Thoracic aorta (tissue), 2 donors: ENCODE measurements at regions not wholly inside any gene's neighbourhood (a gene's known extent, or its start where the extent isn't known, plus 50 kb on each side); places are given as distances from the start of the nearest gene placed in this dataset.

Experiments
- ATAC-seq: fragments of 150-250 bp; one replicate; pipeline ENCODE4 v1.8.0; 2017; ENCODE audit warnings: low read depth; ENCODE audit not compliant: insufficient number of reproducible peaks, low FRiP score
- DNase-seq: peaks from one replicate; pipeline ENCODE4 v3.0.0-alpha.2; 2020; ENCODE audit warnings: low spot score
- H3K27ac ChIP-seq, 2 donors: fragments of 200-600 bp; sonication (generic); 1 replicate in 1 of 2; 2 replicates in 1 of 2; pipeline ENCODE4 v1.5.1; 2016; ENCODE audit warnings: mild to moderate bottlenecking in 2 of 2, moderate library complexity in 2 of 2
- H3K27me3 ChIP-seq: fragments of 200-600 bp; sonication (generic); replicated peaks from 2 replicates; pipeline ENCODE4 v1.6.0; 2016; ENCODE audit warnings: mild to moderate bottlenecking; ENCODE audit not compliant: insufficient read depth
- H3K36me3 ChIP-seq: fragments of 200-600 bp; sonication (generic); one replicate; pipeline ENCODE4 v1.5.1; 2016
- H3K4me1 ChIP-seq, 2 donors: fragments of 200-600 bp; sonication (generic); 1 replicate in 1 of 2; 2 replicates in 1 of 2; pipeline versions ENCODE4 v1.5.1 to v1.6.0; 2016; ENCODE audit warnings: low read depth in 2 of 2, mild to moderate bottlenecking in 1 of 2; ENCODE audit not compliant: control insufficient read depth in 1 of 2
- H3K4me3 ChIP-seq: fragments of 200-600 bp; sonication (generic); 2 replicates; pipeline ENCODE4 v1.5.1; 2016; ENCODE audit warnings: mild to moderate bottlenecking
- H3K9me3 ChIP-seq: fragments of 200-600 bp; sonication (generic); 2 replicates; pipeline ENCODE4 v1.5.1; 2016
- TF ChIP-seq, protein P1 (sequence below): fragments of 200-600 bp; sonication (generic); IDR thresholded peaks from one replicate; pipeline ENCODE4 v1.5.1; 2019; ENCODE audit warnings: antibody characterized with exemption

DNA sequence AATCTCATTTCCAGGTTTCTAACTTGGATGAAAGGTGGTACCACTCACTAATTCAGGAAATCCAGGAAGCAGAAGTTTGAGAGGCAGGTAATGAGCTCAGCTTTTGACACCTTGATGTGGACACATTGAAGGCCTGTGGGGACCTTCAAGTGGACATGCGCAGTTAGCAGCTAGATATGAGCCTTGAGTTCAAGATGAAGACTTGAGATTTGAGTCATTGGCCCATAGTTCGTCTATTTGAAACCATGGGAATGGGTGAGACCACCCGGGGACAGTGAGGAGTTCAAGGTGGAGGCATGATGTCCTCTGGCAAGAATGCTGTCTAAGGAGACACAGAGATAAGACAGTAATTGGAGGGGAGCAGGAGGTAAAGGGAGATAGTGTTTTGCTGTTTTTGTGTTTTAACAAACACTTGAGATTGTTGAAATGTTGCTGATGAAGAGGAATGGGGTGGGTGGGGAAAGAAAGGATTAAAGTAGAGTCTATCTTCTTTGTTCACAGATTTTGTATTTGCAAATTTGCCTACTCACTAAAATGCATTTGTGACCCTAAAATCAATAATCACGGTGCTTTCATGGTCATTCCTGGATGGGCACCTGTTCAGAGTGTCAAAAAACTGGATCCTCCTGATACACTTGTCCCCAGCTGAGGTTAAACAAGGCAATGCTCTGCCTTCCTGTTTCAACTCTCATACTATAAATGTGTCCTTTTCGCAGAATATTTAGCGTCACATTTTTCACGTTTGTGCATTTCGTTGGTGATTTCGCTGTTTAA lies 69.5 kb upstream of the PLXNC1 start:
- H3K4me1 ChIP-seq, result peaks cover 7 to 37% of the 10 kb centered on the region in 2 donors
- H3K36me3 ChIP-seq, result no peaks in the 10 kb centered on the region
- H3K27ac ChIP-seq, result no peak overlapping the region
- no peak for DNase-seq
- H3K27me3 ChIP-seq, result no peaks in the 10 kb centered on the region
- no peak overlapping the region for H3K4me3 ChIP-seq
- TF ChIP-seq, protein P1, sequence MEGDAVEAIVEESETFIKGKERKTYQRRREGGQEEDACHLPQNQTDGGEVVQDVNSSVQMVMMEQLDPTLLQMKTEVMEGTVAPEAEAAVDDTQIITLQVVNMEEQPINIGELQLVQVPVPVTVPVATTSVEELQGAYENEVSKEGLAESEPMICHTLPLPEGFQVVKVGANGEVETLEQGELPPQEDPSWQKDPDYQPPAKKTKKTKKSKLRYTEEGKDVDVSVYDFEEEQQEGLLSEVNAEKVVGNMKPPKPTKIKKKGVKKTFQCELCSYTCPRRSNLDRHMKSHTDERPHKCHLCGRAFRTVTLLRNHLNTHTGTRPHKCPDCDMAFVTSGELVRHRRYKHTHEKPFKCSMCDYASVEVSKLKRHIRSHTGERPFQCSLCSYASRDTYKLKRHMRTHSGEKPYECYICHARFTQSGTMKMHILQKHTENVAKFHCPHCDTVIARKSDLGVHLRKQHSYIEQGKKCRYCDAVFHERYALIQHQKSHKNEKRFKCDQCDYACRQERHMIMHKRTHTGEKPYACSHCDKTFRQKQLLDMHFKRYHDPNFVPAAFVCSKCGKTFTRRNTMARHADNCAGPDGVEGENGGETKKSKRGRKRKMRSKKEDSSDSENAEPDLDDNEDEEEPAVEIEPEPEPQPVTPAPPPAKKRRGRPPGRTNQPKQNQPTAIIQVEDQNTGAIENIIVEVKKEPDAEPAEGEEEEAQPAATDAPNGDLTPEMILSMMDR, result no peak
- H3K9me3 ChIP-seq, result no peaks in the 10 kb centered on the region
- no peak for ATAC-seq

DNA sequence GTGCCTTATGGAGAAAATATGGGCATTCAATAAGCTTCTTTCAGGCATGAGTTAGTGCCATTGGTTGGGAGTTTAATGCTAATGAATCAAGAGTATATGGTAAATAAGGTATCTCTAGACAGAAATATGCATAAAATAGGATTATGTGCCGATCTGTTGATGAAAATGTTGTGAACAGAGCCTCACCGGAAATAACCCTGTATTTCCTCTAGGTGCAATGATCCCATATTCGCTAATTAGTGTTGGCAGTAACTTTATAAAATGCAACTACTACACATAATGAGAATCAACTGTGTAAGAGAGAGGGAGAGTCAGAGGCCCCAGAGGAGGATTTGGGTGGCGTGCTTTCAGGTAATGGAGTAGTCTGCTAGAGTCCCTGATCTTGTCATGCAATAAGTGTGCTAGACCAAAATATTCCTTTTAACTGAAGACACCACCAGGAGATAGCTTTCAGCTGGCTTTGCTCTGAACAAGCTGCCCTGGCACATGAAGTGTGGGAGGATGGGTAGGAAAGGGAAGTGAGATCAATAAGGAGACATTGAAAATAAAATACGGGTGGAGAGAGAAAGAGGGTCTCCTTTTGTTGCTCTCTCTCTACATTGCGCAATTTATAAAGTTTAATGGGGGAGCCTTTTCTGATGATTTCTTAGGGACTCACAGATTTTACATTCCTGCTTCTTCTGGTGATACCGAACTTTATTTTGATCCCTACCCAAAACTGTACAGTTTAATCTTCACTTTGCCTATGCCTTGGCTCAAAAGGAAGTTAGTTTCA lies 68.6 kb upstream of the PLXNC1 start:
- no peaks in the 10 kb centered on the region for H3K9me3 ChIP-seq
- H3K27me3 ChIP-seq, result no peaks in the 10 kb centered on the region
- no peak overlapping the region for H3K4me3 ChIP-seq
- TF ChIP-seq, protein P1, result no peak
- H3K27ac ChIP-seq, result no peak overlapping the region
- no peak for DNase-seq
- no peak for ATAC-seq
- H3K36me3 ChIP-seq, result no peaks in the 10 kb centered on the region
- peaks cover 3 to 33% of the 10 kb centered on the region in 2 donors for H3K4me1 ChIP-seq

DNA sequence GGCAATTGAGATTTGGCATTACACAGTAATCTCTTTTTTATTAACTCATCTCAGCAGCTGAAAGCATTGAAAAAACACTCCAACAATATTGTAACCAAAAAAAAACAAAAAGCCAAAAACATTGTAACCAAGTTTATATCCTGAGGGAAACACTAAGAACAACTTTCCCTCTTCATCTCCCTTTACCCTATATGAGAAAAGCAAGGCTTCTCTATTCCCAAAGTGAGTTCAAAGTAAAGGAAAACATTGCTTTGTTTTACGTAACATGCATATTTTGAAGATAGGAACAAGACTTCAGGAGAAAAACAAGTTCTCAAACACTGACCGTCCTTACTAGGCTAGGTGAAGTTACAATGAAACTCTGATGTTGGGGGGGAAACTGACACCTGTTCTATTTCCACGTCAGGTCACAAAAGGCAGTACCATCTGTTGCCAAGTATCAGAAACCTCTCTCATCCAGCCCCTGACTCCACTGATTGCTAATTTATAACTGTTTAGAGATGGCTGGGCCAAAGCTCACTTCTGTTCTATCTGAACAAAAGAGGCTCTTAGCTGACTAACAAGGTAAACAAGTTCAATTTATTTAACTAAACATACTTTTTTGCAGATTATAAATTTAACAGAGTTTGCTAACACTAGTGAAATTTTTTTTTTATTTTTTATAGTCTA lies 67.9 kb upstream of the PLXNC1 start:
- Histone ChIP-seq H3K4me1 (peaks cover 3 to 28% of the 10 kb centered on the region in 2 donors), H3K9me3 (no peaks in the 10 kb centered on the region), H3K4me3 (no peak overlapping the region), H3K27me3 (no peaks in the 10 kb centered on the region), H3K36me3 (no peaks in the 10 kb centered on the region), H3K27ac (no peak overlapping the region)
- ATAC-seq (no peak), DNase-seq (no peak)
- TF ChIP-seq, protein P1, result no peak

DNA sequence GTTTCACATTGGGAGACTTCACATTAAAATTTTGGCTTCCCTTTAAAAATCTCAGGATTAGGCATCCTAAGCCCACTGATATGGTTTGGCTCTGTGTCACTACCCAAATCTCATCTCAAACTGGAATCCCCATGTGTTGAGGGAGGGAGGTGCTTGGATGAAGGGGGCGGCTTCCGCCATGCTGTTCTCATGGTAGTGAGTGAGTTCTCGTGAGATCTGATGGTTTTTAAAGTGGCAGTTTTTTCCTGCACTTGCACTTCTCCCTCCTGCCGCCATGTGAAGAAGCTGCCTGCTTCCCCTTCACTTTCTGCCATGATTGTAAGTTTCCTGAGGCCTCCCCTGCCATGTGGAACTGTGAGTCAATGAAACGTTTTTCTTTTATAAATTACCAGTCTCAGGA lies 65.7 kb upstream of the PLXNC1 start:
- Histone ChIP-seq H3K4me3 (no peak overlapping the region), H3K4me1 (peaks cover 0 to 22% of the 10 kb centered on the region in 2 donors), H3K27me3 (no peaks in the 10 kb centered on the region), H3K27ac (no peak overlapping the region), H3K9me3 (no peaks in the 10 kb centered on the region), H3K36me3 (no peaks in the 10 kb centered on the region)
- no peak for ATAC-seq
- TF ChIP-seq, protein P1, result no peak
- DNase-seq, result no peak

DNA sequence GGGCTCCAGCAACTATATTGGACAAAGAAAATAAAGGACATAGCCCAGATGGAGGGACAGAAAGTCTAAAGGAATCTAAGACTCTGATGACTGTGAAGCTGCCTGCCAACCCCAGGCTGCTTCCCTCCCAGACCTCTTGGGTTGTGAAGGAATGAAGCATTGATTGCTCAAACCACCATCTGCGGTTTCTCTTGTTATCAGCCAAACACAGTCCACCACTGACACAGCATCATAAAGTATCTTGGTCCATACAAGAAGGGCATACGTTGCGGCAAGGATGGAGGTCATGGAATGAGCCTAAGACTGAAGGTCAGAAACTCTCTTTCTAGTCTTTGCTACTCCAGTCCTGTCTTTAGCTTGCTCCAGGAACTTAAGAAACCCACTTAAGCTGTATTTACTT lies 58.5 kb upstream of the PLXNC1 start:
- no peaks in the 10 kb centered on the region for H3K36me3 ChIP-seq
- no peaks in the 10 kb centered on the region for H3K27me3 ChIP-seq
- peaks cover 12 to 23% of the 10 kb centered on the region in 2 donors for H3K4me1 ChIP-seq
- no peak overlapping the region for H3K4me3 ChIP-seq
- no peak overlapping the region for H3K27ac ChIP-seq
- ATAC-seq (no peak), DNase-seq (no peak)
- TF ChIP-seq, protein P1, result no peak
- no peaks in the 10 kb centered on the region for H3K9me3 ChIP-seq
